K562 (cell line): ENCODE measurements at regions not wholly inside any gene's neighbourhood (a gene's known extent, or its start where the extent isn't known, plus 50 kb on each side); places are given as distances from the start of the nearest gene placed in this dataset.

Experiments used
- ATAC-seq: fragments of 200-7000 bp; cut with Tn5 transposase; 3 replicates; pipeline ENCODE4 v1.9.1; 2020; ENCODE audit warnings: moderate library complexity
- BruUV-seq: library from RNA; stranded (reverse); fragments of 400-500 nt; replicated peaks from 2 replicates; lab custom pipeline; 2021; lab: Mats Ljungman, UMichigan
- CTCF ChIA-PET: fragments of 300-600 bp; formaldehyde crosslinking; extraction: SDS; loops from one replicate; lab custom pipeline; 2021; ENCODE audit warnings: low intra/inter-chr PET ratio; lab: Yijun Ruan, JAX
- POLR2A ChIA-PET: fragments of 300-600, 350-650 bp; sonication (Branson Sonifier 250); formaldehyde crosslinking; extraction: SDS; loops from one replicate; lab custom pipeline; 2021; ENCODE audit warnings: antibody characterized with exemption, inconsistent platforms; lab: Yijun Ruan, JAX
- DNase-seq, 4 experiments: peaks; one replicate each; pipeline versions ENCODE4 v3.0.0 to v3.0.0-alpha.2; 2011 to 2018; ENCODE audit warnings: low spot score in 3 of 4, mixed read lengths in 3 of 4; ENCODE audit errors: extremely low read depth in 1 of 4
- FAIRE-seq: peaks from 2 replicates; lab custom pipeline; 2011; peaks lifted over from hg19 to GRCh38; lab: Jason Lieb, UNC
- H2AFZ ChIP-seq: 2 replicates; pipeline ENCODE4 v1.6.0; 2011; ENCODE audit warnings: low read depth, low read length, control low read depth, inconsistent platforms
- H3K27ac ChIP-seq: fragments of 200-600 bp; 3 replicates; pipeline ENCODE4 v1.8.0; 2011; ENCODE audit warnings: low read depth, mild to moderate bottlenecking, control low read depth, inconsistent platforms, low read length, moderate library complexity, mixed read lengths; ENCODE audit errors: extremely low read depth
- H3K27me3 ChIP-seq, 2 experiments: fragments of 300-600 bp in 1 of 2; 2 replicates in 1 of 2; 3 replicates in 1 of 2; pipeline versions ENCODE4 v1.6.0 to v1.8.0; 2011; ENCODE audit warnings: inconsistent platforms in 2 of 2, low read length in 2 of 2, mild to moderate bottlenecking in 1 of 2, mixed read lengths in 1 of 2, moderate library complexity in 1 of 2; ENCODE audit not compliant: control insufficient read depth in 2 of 2, insufficient read depth in 2 of 2
- H3K36me3 ChIP-seq: fragments of 300-600 bp; 3 replicates; pipeline ENCODE4 v1.8.0; 2011; ENCODE audit warnings: mild to moderate bottlenecking, low read length, inconsistent platforms; ENCODE audit not compliant: control insufficient read depth, insufficient read depth
- H3K4me1 ChIP-seq, 2 experiments: fragments of 200-600 bp in 1 of 2; replicated peaks in 1 of 2; 2 replicates in 1 of 2; 3 replicates in 1 of 2; pipeline versions ENCODE4 v1.5.1 to v1.8.0; 2011; ENCODE audit warnings: inconsistent platforms in 2 of 2, low read length in 2 of 2, mild to moderate bottlenecking in 1 of 2, mixed read lengths in 1 of 2, moderate library complexity in 1 of 2; ENCODE audit not compliant: control insufficient read depth in 2 of 2, insufficient read depth in 2 of 2
- H3K4me2 ChIP-seq: 2 replicates; pipeline ENCODE4 v1.6.1; 2011; ENCODE audit warnings: low read length, control low read depth, inconsistent platforms, mixed read lengths; ENCODE audit not compliant: insufficient read depth
- H3K4me3 ChIP-seq: fragments of 200-600 bp; sonication (generic), shearing (Covaris generic); 2 replicates; pipeline ENCODE4 v1.5.1; 2016; ENCODE audit warnings: control low read depth, inconsistent platforms
- H3K79me2 ChIP-seq: fragments of 200-600 bp; 3 replicates; pipeline ENCODE4 v1.8.0; 2011; ENCODE audit warnings: low read length, inconsistent platforms; ENCODE audit not compliant: control insufficient read depth, insufficient read depth
- H3K9ac ChIP-seq, 2 experiments: 2 replicates each; pipeline versions ENCODE4 v1.6.0 to v1.6.1; 2011; ENCODE audit warnings: low read depth in 2 of 2, low read length in 2 of 2, control low read depth in 1 of 2, inconsistent platforms in 1 of 2, mild to moderate bottlenecking in 1 of 2, mixed read lengths in 1 of 2; ENCODE audit not compliant: insufficient read depth in 1 of 2
- H3K9me1 ChIP-seq: one replicate; pipeline ENCODE4 v1.6.0; 2011; ENCODE audit warnings: inconsistent platforms, mild to moderate bottlenecking, low read length, moderate library complexity; ENCODE audit not compliant: control insufficient read depth, insufficient read depth
- H3K9me3 ChIP-seq: replicated peaks from 2 replicates; pipeline ENCODE4 v1.5.1; 2011; ENCODE audit warnings: low read depth, low read length, inconsistent platforms; ENCODE audit not compliant: control insufficient read depth, insufficient read depth
- H4K20me1 ChIP-seq: replicated peaks from 2 replicates; pipeline ENCODE4 v1.6.1; 2011; ENCODE audit warnings: low read length, inconsistent platforms, mixed read lengths; ENCODE audit not compliant: control insufficient read depth, insufficient read depth
- ARID1B ChIP-seq: fragments of 450-650 bp; IDR thresholded peaks from 2 replicates; pipeline ENCODE4 v1.6.1; 2016; ENCODE audit warnings: antibody characterized with exemption, mild to moderate bottlenecking, inconsistent platforms
- ATF1 ChIP-seq, 2 experiments: fragments of 450-650 bp in 1 of 2; IDR thresholded peaks; 2 replicates each; pipeline ENCODE4 v1.6.1; 2016; ENCODE audit warnings: missing compliant biosample characterization in 1 of 2, missing genetic modification characterization in 1 of 2
- CBX1 ChIP-seq: sonication (generic); IDR thresholded peaks from 2 replicates; pipeline ENCODE4 v1.6.1; 2016; ENCODE audit warnings: antibody characterized with exemption, low read depth, mild to moderate bottlenecking
- CEBPB ChIP-seq: fragments of 450-650 bp; IDR thresholded peaks from 2 replicates; pipeline ENCODE4 v1.6.1; 2016; ENCODE audit warnings: missing genetic modification characterization, missing compliant biosample characterization
- CEBPG ChIP-seq, 3 experiments: fragments of 200-800 bp in 1 of 3; sonication (Bioruptor generic) in 1 of 3; sonication (generic) in 1 of 3; formaldehyde crosslinking in 1 of 3; IDR thresholded peaks in 2 of 3; conservative IDR thresholded peaks in 1 of 3; 2 replicates each; pipeline versions ENCODE4 v1.6.1 to v1.8.0; 2016 to 2022; ENCODE audit warnings: missing compliant biosample characterization in 2 of 3, missing genetic modification characterization in 2 of 3, mild to moderate bottlenecking in 1 of 3, missing genetic modification reagents in 1 of 3
- CREM ChIP-seq: IDR thresholded peaks from 2 replicates; pipeline ENCODE4 v1.6.1; 2014; ENCODE audit warnings: antibody characterized with exemption, low read depth
- GABPB2 ChIP-seq: fragments of 250-450 bp; sonication (Bioruptor Pico); conservative IDR thresholded peaks from 2 replicates; pipeline ENCODE4 v1.5.1; 2021; ENCODE audit warnings: mild to moderate bottlenecking
- GTF3C2 ChIP-seq: IDR thresholded peaks from 3 replicates; pipeline ENCODE4 v1.6.1; 2011; ENCODE audit warnings: borderline replicate concordance, mild to moderate bottlenecking, moderate library complexity; ENCODE audit not compliant: insufficient read length; ENCODE audit errors: extremely low read depth
- IFI16 ChIP-seq: fragments of 250-450 bp; sonication (Bioruptor Pico); IDR thresholded peaks from 2 replicates; pipeline ENCODE4 v2.1.2; 2022; ENCODE audit warnings: mild to moderate bottlenecking, inconsistent platforms
- KLF6 ChIP-seq: fragments of 250-450 bp; sonication (Bioruptor Pico); IDR thresholded peaks from 2 replicates; pipeline ENCODE4 v1.4.0; 2020; ENCODE audit warnings: mild to moderate bottlenecking, moderate library complexity, borderline replicate concordance
- NCOA4 ChIP-seq: fragments of 450-650 bp; IDR thresholded peaks from 2 replicates; pipeline ENCODE4 v1.6.1; 2018; ENCODE audit warnings: mild to moderate bottlenecking; ENCODE audit not compliant: partially characterized antibody
- NCOR1 ChIP-seq: fragments of 450-650 bp; IDR thresholded peaks from 2 replicates; pipeline ENCODE4 v1.6.1; 2016; ENCODE audit warnings: mild to moderate bottlenecking, moderate library complexity
- PHB2 ChIP-seq: fragments of 450-650 bp; IDR thresholded peaks from 2 replicates; pipeline ENCODE4 v1.6.1; 2017; ENCODE audit warnings: low read depth
- RBFOX2 ChIP-seq: fragments of 200-400 bp; formaldehyde crosslinking; IDR thresholded peaks from 2 replicates; pipeline ENCODE4 v1.6.1; 2017; ENCODE audit warnings: low read depth, mild to moderate bottlenecking, low read length, moderate library complexity
- SETDB1 ChIP-seq: IDR thresholded peaks from one replicate; pipeline ENCODE4 v1.6.1; 2012; ENCODE audit warnings: low read length, control low read depth, inconsistent platforms
- TAF9B ChIP-seq: fragments of 450-650 bp; IDR thresholded peaks from 2 replicates; pipeline ENCODE4 v1.6.1; 2018; ENCODE audit warnings: mild to moderate bottlenecking; ENCODE audit not compliant: partially characterized antibody
- TEAD1 ChIP-seq, 2 experiments: fragments of 450-650 bp in 1 of 2; sonication (generic) in 1 of 2; formaldehyde crosslinking; IDR thresholded peaks; 2 replicates each; pipeline versions ENCODE4 v1.4.0 to v1.8.0; 2020 to 2022; ENCODE audit warnings: mild to moderate bottlenecking in 2 of 2, missing genetic modification reagents in 1 of 2
- WGBS: fragments of 100-300 bp; shearing (Covaris generic); methylation state at CpG from one replicate; pipeline ENCODE4 v1.1.6; 2016; ENCODE audit warnings: low coverage, mixed read lengths; ENCODE audit not compliant: insufficient coverage; ENCODE audit errors: missing lambda C conversion rate; 5-methylcytosine and 5-hydroxymethylcytosine counted together
- in situ Hi-C: fragments of 300-500 bp; cut with MboI; formaldehyde crosslinking; loops from 4 replicates; pipeline ENCODE4 v1.15.0; 2018; ENCODE audit warnings: inconsistent platforms, mixed read lengths
- intact Hi-C: fragments of 100-400 bp; cut with micrococcal nuclease; formaldehyde crosslinking; loops from 2 replicates; pipeline ENCODE4 v1.14.2; 2022
- TF ChIP-seq, protein P1 (sequence below): fragments of 250-450 bp; sonication (Bioruptor Pico); IDR thresholded peaks from 2 replicates; pipeline ENCODE4 v1.8.0; 2022; ENCODE audit warnings: inconsistent platforms

DNA sequence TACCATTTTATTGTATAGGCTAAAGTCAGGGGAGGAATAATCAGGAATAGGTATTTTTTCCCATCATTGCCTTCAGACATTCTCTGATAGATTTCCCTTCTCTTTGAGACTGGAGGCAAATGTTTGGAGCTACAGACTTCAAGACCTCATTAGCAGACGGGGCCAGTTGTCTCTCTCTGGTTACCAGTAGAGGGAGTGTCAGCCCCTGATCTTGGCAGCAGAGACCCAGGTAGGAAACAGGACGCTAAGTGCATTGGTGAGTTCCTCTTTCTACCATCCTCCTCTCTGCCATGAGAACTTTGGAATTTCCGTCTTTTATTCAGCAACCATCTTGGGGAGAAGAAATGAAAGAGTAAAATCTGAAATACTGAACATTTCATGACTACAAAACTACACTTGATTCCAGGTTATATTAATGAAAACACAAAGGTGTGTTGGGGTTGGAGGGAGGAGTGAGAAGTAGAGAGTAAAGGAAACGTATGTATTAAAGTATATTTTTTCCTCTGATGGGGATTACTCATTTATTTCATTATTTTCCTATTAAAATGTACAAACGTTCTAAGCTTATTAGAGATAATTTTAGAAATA lies 186.2 kb upstream of the GCFC2 start (continued):
- no peak for TF ChIP-seq IFI16 (CRISPR knock-in tag)
- no peak for TF ChIP-seq CEBPG (CRISPR knock-in tag; IDR thresholded peaks at IDR 0.05)
- TF ChIP-seq CEBPG (tag; conservative IDR thresholded peaks at IDR 0.05 in 1 of 2, IDR thresholded peaks at IDR 0.05 in 1 of 2) = no peak
- no peak for TF ChIP-seq NCOR1

GRCh38 chr2:75894170-75894569 lies 183.5 kb upstream of the GCFC2 start:
- FAIRE-seq (peak; percentile 51), DNase-seq (peak in 1 of 4 experiments; percentile 23), ATAC-seq (peak; percentile 72)
- no peak overlapping the region for H3K4me3 ChIP-seq
- no TSS peak for BruUV-seq
- H3K9me1 ChIP-seq = no peaks in the 10 kb centered on the region
- peaks cover 24% of the 10 kb centered on the region for H3K36me3 ChIP-seq
- H3K9me3 ChIP-seq = no peaks in the 10 kb centered on the region
- intact Hi-C loops (no loop called here), in situ Hi-C loops (no loop called here)
- no peak overlapping the region for H3K27ac ChIP-seq
- ChIA-PET POLR2A (no interaction called here), CTCF (no interaction called here)
- H3K4me1 ChIP-seq = no peaks in the 10 kb centered on the region; a peak in 1 of 5 replicates
- WGBS = 8% methylated on average over 1 of the region's 1 CpG
- no peak overlapping the region for H3K4me2 ChIP-seq
- H2AFZ ChIP-seq = no peak overlapping the region
- H4K20me1 ChIP-seq = no peaks in the 10 kb centered on the region
- no peaks in the 10 kb centered on the region for H3K27me3 ChIP-seq
- H3K9ac ChIP-seq = no peak overlapping the region
- peaks cover 28% of the 10 kb centered on the region for H3K79me2 ChIP-seq
- no peak for TF ChIP-seq GTF3C2
- TF ChIP-seq ARID1B = 0 out of 2 replicates have a peak, but pooled peaks have one; percentile 8
- TF ChIP-seq CREM = peak; percentile 42; the same call in 1 of the 2 replicates
- no peak for TF ChIP-seq TEAD1 (CRISPR knock-in tag; IDR thresholded peaks at IDR 0.05)
- no peak for TF ChIP-seq SETDB1
- no peak for TF ChIP-seq GABPB2 (CRISPR knock-in tag)
- no peak for TF ChIP-seq CEBPB (tag)
- TF ChIP-seq, protein P1, sequence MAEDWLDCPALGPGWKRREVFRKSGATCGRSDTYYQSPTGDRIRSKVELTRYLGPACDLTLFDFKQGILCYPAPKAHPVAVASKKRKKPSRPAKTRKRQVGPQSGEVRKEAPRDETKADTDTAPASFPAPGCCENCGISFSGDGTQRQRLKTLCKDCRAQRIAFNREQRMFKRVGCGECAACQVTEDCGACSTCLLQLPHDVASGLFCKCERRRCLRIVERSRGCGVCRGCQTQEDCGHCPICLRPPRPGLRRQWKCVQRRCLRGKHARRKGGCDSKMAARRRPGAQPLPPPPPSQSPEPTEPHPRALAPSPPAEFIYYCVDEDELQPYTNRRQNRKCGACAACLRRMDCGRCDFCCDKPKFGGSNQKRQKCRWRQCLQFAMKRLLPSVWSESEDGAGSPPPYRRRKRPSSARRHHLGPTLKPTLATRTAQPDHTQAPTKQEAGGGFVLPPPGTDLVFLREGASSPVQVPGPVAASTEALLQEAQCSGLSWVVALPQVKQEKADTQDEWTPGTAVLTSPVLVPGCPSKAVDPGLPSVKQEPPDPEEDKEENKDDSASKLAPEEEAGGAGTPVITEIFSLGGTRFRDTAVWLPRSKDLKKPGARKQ (CRISPR knock-in tag) = no peak
- TF ChIP-seq RBFOX2 = no peak
- no peak for TF ChIP-seq NCOA4
- TF ChIP-seq ATF1 (CRISPR knock-in tag; IDR thresholded peaks at IDR 0.05) = no peak
- TF ChIP-seq ATF1 (tag; IDR thresholded peaks at IDR 0.05) = peak; percentile 45; the same call in 1 of the 2 replicates
- no peak for TF ChIP-seq TAF9B
- no peak for TF ChIP-seq PHB2
- TF ChIP-seq CBX1 = no peak
- TF ChIP-seq KLF6 (CRISPR knock-in tag) = no peak
